ENCODE measurements at regions not wholly inside any gene's neighbourhood (a gene's known extent, or its start where the extent isn't known, plus 50 kb on each side); places are given as distances from the start of the nearest gene placed in this dataset.
"Not testable (repeated sequence)": the region's sequence is repeated elsewhere in the genome, so short reads cannot be mapped to it uniquely, and the experiment has no call there.

- no peak for DNase-seq
These were observed 289.7 kb upstream of the TMEM229A start for GRCh38 chr7:124322561-124322960.

- no peak for DNase-seq
These were observed 286.0 kb upstream of the TMEM229A start for GRCh38 chr7:124318721-124319450.

- DNase-seq: no peak
These were observed 278.1 kb upstream of the TMEM229A start for GRCh38 chr7:124310934-124311390.

- DNase-seq: no peak
These were observed 275.5 kb upstream of the TMEM229A start for GRCh38 chr7:124308384-124308783.

- DNase-seq: no peak
These were observed 262.4 kb upstream of the TMEM229A start for GRCh38 chr7:124295289-124295688.

GRCh38 chr7:124284937-124285336 lies 252.1 kb upstream of the TMEM229A start:
- DNase-seq: no peak

- peak; percentile 27 for DNase-seq
These were observed 243.2 kb upstream of the TMEM229A start for GRCh38 chr7:124276005-124276622.

GRCh38 chr7:124275411-124275810 lies 242.5 kb upstream of the TMEM229A start:
- no peak for DNase-seq

- DNase-seq: no peak
These were observed 236.9 kb upstream of the TMEM229A start for GRCh38 chr7:124269774-124270173.

- no peak for DNase-seq
These were observed 234.3 kb upstream of the TMEM229A start for GRCh38 chr7:124267154-124267553.

GRCh38 chr7:124263232-124263827 lies 230.5 kb upstream of the TMEM229A start:
- no peak for DNase-seq

GRCh38 chr7:124261710-124262109 lies 228.8 kb upstream of the TMEM229A start:
- DNase-seq: no peak

GRCh38 chr7:124257638-124258308 lies 224.9 kb upstream of the TMEM229A start:
- DNase-seq: no peak

GRCh38 chr7:124255041-124255655 lies 222.3 kb upstream of the TMEM229A start:
- no peak for DNase-seq

GRCh38 chr7:124254396-124254795 lies 221.5 kb upstream of the TMEM229A start:
- no peak for DNase-seq

GRCh38 chr7:124251636-124252035 lies 218.8 kb upstream of the TMEM229A start:
- DNase-seq: no peak

- no peak for DNase-seq
These were observed 217.6 kb upstream of the TMEM229A start for GRCh38 chr7:124250297-124251034.

GRCh38 chr7:124247691-124248090 lies 214.8 kb upstream of the TMEM229A start:
- DNase-seq: no peak

- no peak for DNase-seq
These were observed 213.5 kb upstream of the TMEM229A start for GRCh38 chr7:124246262-124246863.

GRCh38 chr7:124244469-124244868 lies 211.6 kb upstream of the TMEM229A start:
- DNase-seq: not testable (repeated sequence)

GRCh38 chr7:124219681-124220080 lies 186.8 kb upstream of the TMEM229A start:
- DNase-seq: no peak

- no peak for DNase-seq
These were observed 175.8 kb upstream of the TMEM229A start for GRCh38 chr7:124208642-124209041.
